Fibroblast of lung (primary cell): ENCODE measurements at regions not wholly inside any gene's neighbourhood (a gene's known extent, or its start where the extent isn't known, plus 50 kb on each side); places are given as distances from the start of the nearest gene placed in this dataset.
"Not testable (repeated sequence)": the region's sequence is repeated elsewhere in the genome, so short reads cannot be mapped to it uniquely, and the experiment has no call there.

Source experiments
- EZH2 ChIP-seq: IDR thresholded peaks from 2 replicates; pipeline ENCODE4 v1.5.1; 2012; ENCODE audit warnings: low read length, control low read depth, mild to moderate bottlenecking; ENCODE audit errors: missing control alignments
- TF ChIP-seq, protein P1 (sequence below), 2 donors: IDR thresholded peaks in 1 of 2; conservative IDR thresholded peaks in 1 of 2; 1 replicate in 1 of 2; 2 replicates in 1 of 2; pipeline ENCODE4 v1.5.1; 2011 to 2012; ENCODE audit warnings: low read length in 2 of 2, control low read depth in 1 of 2, inconsistent platforms in 1 of 2, low read depth in 1 of 2, mild to moderate bottlenecking in 1 of 2

DNA sequence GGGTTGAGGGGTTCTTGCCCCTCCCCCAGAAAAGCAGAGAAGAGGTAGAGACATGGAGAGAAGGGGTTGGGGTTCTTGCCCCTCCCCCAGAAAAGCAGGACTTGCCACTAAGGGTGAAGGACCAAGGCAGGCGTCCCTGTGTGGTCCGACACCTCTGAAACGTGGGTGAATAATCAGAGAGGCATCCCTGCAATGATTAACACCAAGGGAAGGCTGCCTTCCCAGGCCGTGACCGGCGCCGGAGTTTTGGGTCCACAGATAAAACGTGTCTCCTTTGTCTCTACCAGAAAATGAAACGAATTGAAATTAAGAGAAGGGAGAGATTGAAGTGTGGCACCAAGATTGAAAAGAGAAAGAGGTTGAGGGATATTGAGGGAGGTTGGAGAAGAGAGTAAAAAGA is 778.2 kb downstream of the UQCRFS1 start:
- TF ChIP-seq, protein P1, sequence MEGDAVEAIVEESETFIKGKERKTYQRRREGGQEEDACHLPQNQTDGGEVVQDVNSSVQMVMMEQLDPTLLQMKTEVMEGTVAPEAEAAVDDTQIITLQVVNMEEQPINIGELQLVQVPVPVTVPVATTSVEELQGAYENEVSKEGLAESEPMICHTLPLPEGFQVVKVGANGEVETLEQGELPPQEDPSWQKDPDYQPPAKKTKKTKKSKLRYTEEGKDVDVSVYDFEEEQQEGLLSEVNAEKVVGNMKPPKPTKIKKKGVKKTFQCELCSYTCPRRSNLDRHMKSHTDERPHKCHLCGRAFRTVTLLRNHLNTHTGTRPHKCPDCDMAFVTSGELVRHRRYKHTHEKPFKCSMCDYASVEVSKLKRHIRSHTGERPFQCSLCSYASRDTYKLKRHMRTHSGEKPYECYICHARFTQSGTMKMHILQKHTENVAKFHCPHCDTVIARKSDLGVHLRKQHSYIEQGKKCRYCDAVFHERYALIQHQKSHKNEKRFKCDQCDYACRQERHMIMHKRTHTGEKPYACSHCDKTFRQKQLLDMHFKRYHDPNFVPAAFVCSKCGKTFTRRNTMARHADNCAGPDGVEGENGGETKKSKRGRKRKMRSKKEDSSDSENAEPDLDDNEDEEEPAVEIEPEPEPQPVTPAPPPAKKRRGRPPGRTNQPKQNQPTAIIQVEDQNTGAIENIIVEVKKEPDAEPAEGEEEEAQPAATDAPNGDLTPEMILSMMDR (conservative IDR thresholded peaks at IDR 0.05 in 1 of 2, IDR thresholded peaks at IDR 0.05 in 1 of 2; ENCODE audit: low read depth in 1 of 2, low read length in 2 of 2): not testable (repeated sequence)
- TF ChIP-seq EZH2: not testable (repeated sequence)
